Mesothelial cell of epicardium (in vitro differentiated cells): ENCODE measurements at regions not wholly inside any gene's neighbourhood (a gene's known extent, or its start where the extent isn't known, plus 50 kb on each side); places are given as distances from the start of the nearest gene placed in this dataset.
A peak's percentile ranks its signal among the peaks of the same experiment; 100 is the strongest.

Experiments used
- DNase-seq, 2 experiments: peaks; one replicate each; pipeline ENCODE4 v3.0.0; 2021; ENCODE audit warnings: low spot score in 2 of 2; ENCODE audit not compliant: unreplicated experiment in 2 of 2
- H3K27ac Mint-ChIP-seq: 2 replicates; pipeline ENCODE4 v1.8.0; 2021; ENCODE audit warnings: mixed read lengths
- H3K27me3 Mint-ChIP-seq: 2 replicates; pipeline ENCODE4 v1.8.0; 2021; ENCODE audit warnings: low read depth, mixed read lengths
- H3K36me3 Mint-ChIP-seq: 2 replicates; pipeline ENCODE4 v1.8.0; 2021; ENCODE audit warnings: mixed read lengths
- H3K4me1 Mint-ChIP-seq: 2 replicates; pipeline ENCODE4 v1.8.0; 2021; ENCODE audit warnings: mixed read lengths
- H3K4me3 Mint-ChIP-seq: 2 replicates; pipeline ENCODE4 v1.8.0; 2021; ENCODE audit warnings: mild to moderate bottlenecking, moderate library complexity, mixed read lengths
- H3K9me3 Mint-ChIP-seq: 2 replicates; pipeline ENCODE4 v1.8.0; 2021; ENCODE audit warnings: mixed read lengths
- CTCF ChIP-seq: fragments of 200-600 bp; sonication (generic); IDR thresholded peaks from one replicate; pipeline ENCODE4 v1.5.0; 2021; ENCODE audit warnings: antibody characterized with exemption; ENCODE audit not compliant: unreplicated experiment

- Mint-ChIP-seq H3K9me3 (peaks cover 14% of the 10 kb centered on the region), H3K27ac (no peak overlapping the region), H3K4me3 (no peak overlapping the region), H3K36me3 (peaks cover 9% of the 10 kb centered on the region), H3K27me3 (no peaks in the 10 kb centered on the region), H3K4me1 (peaks cover 6% of the 10 kb centered on the region)
- no peak for DNase-seq
- no peak for TF ChIP-seq CTCF
Measured at GRCh38 chr1:101088431-101088830, 62.8 kb upstream of the DPH5 start.

- DNase-seq, result no peak
- H3K4me3 Mint-ChIP-seq, result no peak overlapping the region
- peaks cover 16% of the 10 kb centered on the region for H3K4me1 Mint-ChIP-seq
- TF ChIP-seq CTCF, result no peak
- H3K27me3 Mint-ChIP-seq, result no peaks in the 10 kb centered on the region
- peaks cover 1% of the 10 kb centered on the region for H3K36me3 Mint-ChIP-seq
- no peak overlapping the region for H3K27ac Mint-ChIP-seq
- no peaks in the 10 kb centered on the region for H3K9me3 Mint-ChIP-seq
Measured at GRCh38 chr1:101086783-101087182, 61.2 kb upstream of the DPH5 start.

GRCh38 chr1:101081496-101082488 is 56.2 kb upstream of the DPH5 start:
- peaks cover 4% of the 10 kb centered on the region for H3K9me3 Mint-ChIP-seq
- H3K4me1 Mint-ChIP-seq, result peaks cover 14% of the 10 kb centered on the region
- peak overlapping the region; percentile 68 for H3K27ac Mint-ChIP-seq
- no peaks in the 10 kb centered on the region for H3K27me3 Mint-ChIP-seq
- no peak for TF ChIP-seq CTCF
- no peak for DNase-seq
- peaks cover 21% of the 10 kb centered on the region for H3K36me3 Mint-ChIP-seq
- H3K4me3 Mint-ChIP-seq, result no peak overlapping the region

- Mint-ChIP-seq H3K36me3 (peaks cover 21% of the 10 kb centered on the region), H3K9me3 (peaks cover 4% of the 10 kb centered on the region), H3K27ac (no peak overlapping the region), H3K4me3 (no peak overlapping the region), H3K4me1 (peaks cover 14% of the 10 kb centered on the region), H3K27me3 (no peaks in the 10 kb centered on the region)
- no peak for TF ChIP-seq CTCF
- DNase-seq, result no peak
Measured at GRCh38 chr1:101080859-101081258, 55.3 kb upstream of the DPH5 start.

GRCh38 chr1:101079341-101079740 is 53.8 kb upstream of the DPH5 start:
- Mint-ChIP-seq H3K36me3 (peaks cover 21% of the 10 kb centered on the region), H3K4me1 (peaks cover 14% of the 10 kb centered on the region), H3K27me3 (no peaks in the 10 kb centered on the region), H3K4me3 (no peak overlapping the region), H3K27ac (no peak overlapping the region), H3K9me3 (peaks cover 4% of the 10 kb centered on the region)
- DNase-seq, result no peak
- no peak for TF ChIP-seq CTCF
